H9 (cell line): ENCODE measurements at regions not wholly inside any gene's neighbourhood (a gene's known extent, or its start where the extent isn't known, plus 50 kb on each side); places are given as distances from the start of the nearest gene placed in this dataset.

ENCODE experiments used
- DNase-seq: peaks from one replicate; pipeline ENCODE4 v3.0.0-alpha.2; 2017
- H2AFZ ChIP-seq: one replicate; pipeline ENCODE4 v1.6.1; 2013; ENCODE audit warnings: mild to moderate bottlenecking, low read length, control low read depth, moderate library complexity
- H2AK5ac ChIP-seq: 2 replicates; pipeline ENCODE4 v1.6.1; 2013; ENCODE audit warnings: low read length, control low read depth, mixed read lengths; ENCODE audit not compliant: insufficient read length
- H2BK120ac ChIP-seq: one replicate; pipeline ENCODE4 v1.6.1; 2013; ENCODE audit warnings: low read depth, mild to moderate bottlenecking, low read length, control low read depth, inconsistent platforms; ENCODE audit not compliant: poor library complexity, severe bottlenecking
- H2BK12ac ChIP-seq: 2 replicates; pipeline ENCODE4 v1.6.1; 2013; ENCODE audit warnings: low read length, control low read depth, mixed read lengths, low read depth; ENCODE audit not compliant: insufficient read length
- H2BK15ac ChIP-seq: 2 replicates; pipeline ENCODE4 v1.6.1; 2013; ENCODE audit warnings: low read depth, low read length, control low read depth
- H2BK20ac ChIP-seq: one replicate; pipeline ENCODE4 v1.6.1; 2013; ENCODE audit warnings: low read depth, mild to moderate bottlenecking, low read length, control low read depth, inconsistent platforms; ENCODE audit not compliant: poor library complexity, severe bottlenecking
- H2BK5ac ChIP-seq: 2 replicates; pipeline ENCODE4 v1.6.1; 2013; ENCODE audit warnings: low read length, control low read depth, mixed read lengths; ENCODE audit not compliant: insufficient read length
- H3K14ac ChIP-seq: 2 replicates; pipeline ENCODE4 v1.6.1; 2013; ENCODE audit warnings: low read length, control low read depth; ENCODE audit not compliant: insufficient read depth
- H3K18ac ChIP-seq: 2 replicates; pipeline ENCODE4 v1.6.1; 2013; ENCODE audit warnings: low read depth, mild to moderate bottlenecking, mixed read lengths, low read length, control low read depth; ENCODE audit not compliant: insufficient read length
- H3K23ac ChIP-seq: 2 replicates; pipeline ENCODE4 v1.6.1; 2013; ENCODE audit warnings: low read length, control low read depth, mixed read lengths, low read depth; ENCODE audit not compliant: insufficient read length
- H3K23me2 ChIP-seq: 2 replicates; pipeline ENCODE4 v1.6.1; 2013; ENCODE audit warnings: low read depth, mild to moderate bottlenecking, mixed read lengths, low read length, control low read depth; ENCODE audit not compliant: insufficient read length, poor library complexity, severe bottlenecking
- H3K27ac ChIP-seq: 2 replicates; pipeline ENCODE4 v1.5.1; 2013; ENCODE audit warnings: low read length, control low read depth, mixed read lengths, low read depth; ENCODE audit not compliant: insufficient read length
- H3K27me3 ChIP-seq: 2 replicates; pipeline ENCODE4 v1.6.1; 2013; ENCODE audit warnings: low read length, control low read depth, inconsistent platforms; ENCODE audit not compliant: insufficient read depth
- H3K4ac ChIP-seq: 2 replicates; pipeline ENCODE4 v1.6.1; 2013; ENCODE audit warnings: low read depth, mild to moderate bottlenecking, control low read depth, inconsistent platforms, low read length, moderate library complexity
- H3K4me1 ChIP-seq: 2 replicates; pipeline ENCODE4 v1.6.1; 2013; ENCODE audit warnings: low read length, control low read depth, inconsistent platforms; ENCODE audit not compliant: insufficient read depth
- H3K4me2 ChIP-seq: 2 replicates; pipeline ENCODE4 v1.6.1; 2013; ENCODE audit warnings: low read length, control low read depth, mixed read lengths; ENCODE audit not compliant: insufficient read length, insufficient read depth
- H3K56ac ChIP-seq: 2 replicates; pipeline ENCODE4 v1.6.1; 2013; ENCODE audit warnings: low read depth, mild to moderate bottlenecking, mixed read lengths, low read length, control low read depth; ENCODE audit not compliant: insufficient read length
- H3K79me1 ChIP-seq: 2 replicates; pipeline ENCODE4 v1.6.1; 2013; ENCODE audit warnings: low read depth, mild to moderate bottlenecking, moderate library complexity, low read length, control low read depth, inconsistent platforms; ENCODE audit not compliant: insufficient read depth, poor library complexity, severe bottlenecking
- H3K79me2 ChIP-seq: 2 replicates; pipeline ENCODE4 v1.6.1; 2013; ENCODE audit warnings: low read length, control low read depth, inconsistent platforms; ENCODE audit not compliant: insufficient read depth
- H3K9ac ChIP-seq: 2 replicates; pipeline ENCODE4 v1.6.1; 2013; ENCODE audit warnings: low read length, control low read depth, mixed read lengths; ENCODE audit not compliant: insufficient read length; ENCODE audit errors: extremely low read depth
- H3K9me3 ChIP-seq: one replicate; pipeline ENCODE4 v1.6.1; 2013; ENCODE audit warnings: low read depth, low read length, inconsistent platforms; ENCODE audit not compliant: control insufficient read depth
- H3T11ph ChIP-seq: one replicate; pipeline ENCODE4 v1.6.1; 2013; ENCODE audit warnings: mild to moderate bottlenecking, low read length, control low read depth, inconsistent platforms
- H4K20me1 ChIP-seq: one replicate; pipeline ENCODE4 v1.6.1; 2013; ENCODE audit not compliant: control insufficient read depth, insufficient read length, insufficient read depth
- H4K5ac ChIP-seq: 2 replicates; pipeline ENCODE4 v1.6.1; 2013; ENCODE audit warnings: low read depth, mild to moderate bottlenecking, mixed read lengths, low read length, control low read depth; ENCODE audit not compliant: insufficient read length
- H4K8ac ChIP-seq: replicated peaks from 2 replicates; pipeline ENCODE4 v1.6.1; 2013; ENCODE audit warnings: low read length, control low read depth, mixed read lengths, low read depth; ENCODE audit not compliant: insufficient read length
- H4K91ac ChIP-seq: 2 replicates; pipeline ENCODE4 v1.6.1; 2013; ENCODE audit warnings: low read depth, mild to moderate bottlenecking, moderate library complexity, mixed read lengths, low read length, control low read depth; ENCODE audit not compliant: insufficient read length
- H3K27ac Mint-ChIP-seq, 3 experiments: 2 replicates in 2 of 3; 3 replicates in 1 of 3; pipeline ENCODE4 v1.8.0; 2020 to 2021; ENCODE audit warnings: mixed read lengths in 3 of 3, mild to moderate bottlenecking in 1 of 3, moderate library complexity in 1 of 3
- H3K27me3 Mint-ChIP-seq: 2 replicates; pipeline ENCODE4 v1.8.0; 2021; ENCODE audit warnings: low read depth, mild to moderate bottlenecking, moderate library complexity, mixed read lengths
- H3K36me3 Mint-ChIP-seq, 3 experiments: 2 replicates in 2 of 3; 3 replicates in 1 of 3; pipeline ENCODE4 v1.8.0; 2020 to 2021; ENCODE audit warnings: low read depth in 3 of 3, mixed read lengths in 3 of 3; ENCODE audit not compliant: insufficient read depth in 1 of 3
- H3K4me1 Mint-ChIP-seq, 2 experiments: 2 replicates each; pipeline ENCODE4 v1.8.0; 2020; ENCODE audit warnings: mixed read lengths in 2 of 2
- H3K4me3 Mint-ChIP-seq, 2 experiments: 2 replicates in 1 of 2; 3 replicates in 1 of 2; pipeline ENCODE4 v1.8.0; 2020 to 2021; ENCODE audit warnings: mild to moderate bottlenecking in 2 of 2, mixed read lengths in 2 of 2, moderate library complexity in 1 of 2
- H3K9me3 Mint-ChIP-seq, 2 experiments: 2 replicates in 1 of 2; 3 replicates in 1 of 2; pipeline ENCODE4 v1.8.0; 2020; ENCODE audit warnings: mild to moderate bottlenecking in 2 of 2, mixed read lengths in 2 of 2, moderate library complexity in 1 of 2
- CTCF ChIP-seq: fragments of 200-600 bp; sonication (generic); conservative IDR thresholded peaks from 3 replicates; pipeline ENCODE4 v1.8.0; 2021; ENCODE audit warnings: antibody characterized with exemption, mild to moderate bottlenecking
- WGBS: extraction: QIAGEN DNeasy Blood & Tissue Kit; methylation state at CpG from one replicate; pipeline ENCODE4 v1.1.7; 2013; ENCODE audit warnings: missing lambda C conversion rate, low lambda C conversion rate, mixed read lengths; ENCODE audit not compliant: insufficient read length; ENCODE audit errors: extremely low coverage; 5-methylcytosine and 5-hydroxymethylcytosine counted together

- H3K14ac ChIP-seq, result no peak overlapping the region
- no peak overlapping the region for H4K91ac ChIP-seq
- H3K23me2 ChIP-seq, result no peaks in the 10 kb centered on the region
- peaks cover 3 to 6% of the 10 kb centered on the region in 2 experiments; a peak in 4 of 5 replicates for H3K9me3 Mint-ChIP-seq
- H3K56ac ChIP-seq, result no peak overlapping the region
- H3K4me3 Mint-ChIP-seq, result no peak overlapping the region
- no peak overlapping the region for H3K18ac ChIP-seq
- no peaks in the 10 kb centered on the region for H3K27me3 ChIP-seq
- H2BK12ac ChIP-seq, result no peak overlapping the region
- H3K79me1 ChIP-seq, result no peaks in the 10 kb centered on the region
- no peak overlapping the region for H2BK15ac ChIP-seq
- peaks cover 0 to 2% of the 10 kb centered on the region in 2 experiments; a peak in 2 of 4 replicates for H3K4me1 Mint-ChIP-seq
- no peak overlapping the region for H3K27ac Mint-ChIP-seq
- H4K8ac ChIP-seq, result no peak overlapping the region
- H3K27ac ChIP-seq, result no peak overlapping the region
- TF ChIP-seq CTCF, result no peak
- H3K27me3 Mint-ChIP-seq, result peaks cover 4% of the 10 kb centered on the region; the same call in 1 of the 2 replicates
- peaks cover 0 to 2% (median 0%) of the 10 kb centered on the region in 3 experiments; a peak in 2 of 7 replicates for H3K36me3 Mint-ChIP-seq
- no peak overlapping the region for H2BK5ac ChIP-seq
- no CpG with 5 or more reads among the region's 4 CpGs for WGBS
- no peak overlapping the region for H3K23ac ChIP-seq
- no peaks in the 10 kb centered on the region for H3K79me2 ChIP-seq
- H4K20me1 ChIP-seq, result no peaks in the 10 kb centered on the region
- H2AFZ ChIP-seq, result no peak overlapping the region
- no peak overlapping the region for H2BK120ac ChIP-seq
- H2BK20ac ChIP-seq, result no peak overlapping the region
- DNase-seq, result no peak
- H2AK5ac ChIP-seq, result no peak overlapping the region
- no peak overlapping the region for H3K9ac ChIP-seq
- no peak overlapping the region for H3K4ac ChIP-seq
- no peaks in the 10 kb centered on the region for H3K4me1 ChIP-seq
- no peak overlapping the region for H4K5ac ChIP-seq
- H3K9me3 ChIP-seq, result no peaks in the 10 kb centered on the region
- no peak overlapping the region for H3K4me2 ChIP-seq
- no peak overlapping the region for H3T11ph ChIP-seq
Observed at GRCh38 chr15:39511916-39512260, 69.0 kb upstream of the THBS1 start.
